DOHH2 (cell line): ENCODE measurements at regions not wholly inside any gene's neighbourhood (a gene's known extent, or its start where the extent isn't known, plus 50 kb on each side); places are given as distances from the start of the nearest gene placed in this dataset.

Source experiments
- CTCF ChIP-seq: fragments of 200-600 bp; sonication (generic); IDR thresholded peaks from one replicate; pipeline ENCODE4 v1.5.1; 2014; ENCODE audit warnings: antibody characterized with exemption, mild to moderate bottlenecking, low read depth, low read length; ENCODE audit not compliant: poor library complexity, severe bottlenecking
- EZH2phosphoT487 ChIP-seq: fragments of 200-600 bp; sonication (generic); IDR thresholded peaks from 2 replicates; pipeline ENCODE4 v1.6.1; 2017; ENCODE audit warnings: borderline replicate concordance, mild to moderate bottlenecking, antibody characterized with exemption, low read length, moderate library complexity, mixed read lengths

DNA sequence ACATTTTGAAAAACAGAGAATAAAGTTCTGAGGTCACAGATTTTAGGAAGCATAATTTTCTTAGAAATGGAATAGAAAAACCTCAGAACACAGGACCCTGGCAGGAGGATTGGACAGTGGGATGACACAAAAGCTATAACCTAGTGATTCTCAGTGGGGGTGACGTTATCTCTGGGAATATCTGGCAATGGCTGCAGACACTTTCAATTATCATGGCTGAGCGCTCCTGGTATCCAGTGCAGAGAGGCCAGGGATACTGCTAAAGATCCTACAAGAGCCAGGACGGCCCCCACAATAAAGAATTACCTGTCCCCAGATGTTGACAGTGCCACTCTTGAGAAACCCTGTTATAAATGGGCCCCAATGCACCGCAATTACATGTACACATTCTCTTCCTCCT is 117.2 kb upstream of the SPRED2 start:
- TF ChIP-seq CTCF: no peak
- TF ChIP-seq EZH2phosphoT487: no peak
